ENCODE measurements at regions not wholly inside any gene's neighbourhood (a gene's known extent, or its start where the extent isn't known, plus 50 kb on each side); places are given as distances from the start of the nearest gene placed in this dataset.
"Not testable (repeated sequence)": the region's sequence is repeated elsewhere in the genome, so short reads cannot be mapped to it uniquely, and the experiment has no call there.

DNA sequence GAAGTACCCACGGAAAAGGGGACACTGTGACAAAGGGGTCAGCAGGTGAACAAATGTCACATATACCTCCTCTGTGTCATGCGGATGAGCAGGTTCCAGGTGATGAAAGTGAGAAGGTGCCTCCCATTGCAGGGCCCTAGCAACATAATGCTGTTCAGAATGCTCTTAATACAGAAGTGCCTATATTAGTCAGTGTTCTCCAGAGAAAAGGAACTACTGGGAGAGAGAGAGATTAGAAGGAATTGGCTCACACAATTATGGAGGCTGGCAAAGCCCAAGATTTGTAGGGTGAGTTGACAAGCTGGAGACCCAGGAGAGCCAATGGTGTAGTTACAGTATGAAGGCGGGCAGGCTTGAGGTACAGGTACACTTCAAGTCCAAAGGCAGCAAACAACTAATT, 98.1 kb upstream of the CDC42EP3 start:
- Mint-ChIP-seq H3K4me3 (ENCODE audit: unreplicated experiment) (no peak overlapping the region), H3K9me3 (ENCODE audit: unreplicated experiment) (peaks cover 4% of the 10 kb centered on the region), H3K36me3 (ENCODE audit: low read depth, unreplicated experiment) (no peaks in the 10 kb centered on the region), H3K27me3 (ENCODE audit: unreplicated experiment) (peaks cover 4% of the 10 kb centered on the region), H3K27ac (ENCODE audit: unreplicated experiment) (no peak overlapping the region), H3K4me1 (ENCODE audit: unreplicated experiment) (peaks cover 3% of the 10 kb centered on the region)
- TF ChIP-seq, protein P1, sequence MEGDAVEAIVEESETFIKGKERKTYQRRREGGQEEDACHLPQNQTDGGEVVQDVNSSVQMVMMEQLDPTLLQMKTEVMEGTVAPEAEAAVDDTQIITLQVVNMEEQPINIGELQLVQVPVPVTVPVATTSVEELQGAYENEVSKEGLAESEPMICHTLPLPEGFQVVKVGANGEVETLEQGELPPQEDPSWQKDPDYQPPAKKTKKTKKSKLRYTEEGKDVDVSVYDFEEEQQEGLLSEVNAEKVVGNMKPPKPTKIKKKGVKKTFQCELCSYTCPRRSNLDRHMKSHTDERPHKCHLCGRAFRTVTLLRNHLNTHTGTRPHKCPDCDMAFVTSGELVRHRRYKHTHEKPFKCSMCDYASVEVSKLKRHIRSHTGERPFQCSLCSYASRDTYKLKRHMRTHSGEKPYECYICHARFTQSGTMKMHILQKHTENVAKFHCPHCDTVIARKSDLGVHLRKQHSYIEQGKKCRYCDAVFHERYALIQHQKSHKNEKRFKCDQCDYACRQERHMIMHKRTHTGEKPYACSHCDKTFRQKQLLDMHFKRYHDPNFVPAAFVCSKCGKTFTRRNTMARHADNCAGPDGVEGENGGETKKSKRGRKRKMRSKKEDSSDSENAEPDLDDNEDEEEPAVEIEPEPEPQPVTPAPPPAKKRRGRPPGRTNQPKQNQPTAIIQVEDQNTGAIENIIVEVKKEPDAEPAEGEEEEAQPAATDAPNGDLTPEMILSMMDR (IDR thresholded peaks at IDR 0.05; ENCODE audit: unreplicated experiment) = no peak
- DNase-seq (ENCODE audit: low spot score) = no peak

DNA sequence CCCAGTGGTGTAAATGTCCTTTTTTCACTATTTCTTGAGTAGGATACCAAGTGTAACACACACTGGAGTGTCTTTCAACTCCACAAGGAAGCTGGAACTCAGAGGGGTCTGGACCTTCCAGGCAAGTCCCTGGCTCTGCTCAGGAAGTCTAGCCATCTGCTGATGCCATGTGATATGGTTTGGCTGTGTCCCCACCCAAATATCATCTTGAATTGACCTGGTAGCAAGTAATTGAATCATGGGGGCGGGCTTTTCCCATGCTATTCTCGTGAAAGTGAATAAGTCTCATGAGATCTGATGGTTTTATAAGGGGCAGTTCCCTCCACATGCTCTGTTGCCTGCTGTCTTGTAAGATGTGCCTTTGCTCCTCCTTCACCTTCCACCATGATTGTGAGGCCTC, 99.4 kb upstream of the CDC42EP3 start:
- DNase-seq (ENCODE audit: low spot score) = no peak
- Mint-ChIP-seq H3K27ac (ENCODE audit: unreplicated experiment) (no peak overlapping the region), H3K4me1 (ENCODE audit: unreplicated experiment) (no peaks in the 10 kb centered on the region), H3K4me3 (ENCODE audit: unreplicated experiment) (no peak overlapping the region), H3K9me3 (ENCODE audit: unreplicated experiment) (peaks cover 8% of the 10 kb centered on the region), H3K27me3 (ENCODE audit: unreplicated experiment) (peaks cover 4% of the 10 kb centered on the region), H3K36me3 (ENCODE audit: low read depth, unreplicated experiment) (no peaks in the 10 kb centered on the region)
- TF ChIP-seq, protein P1 (IDR thresholded peaks at IDR 0.05; ENCODE audit: unreplicated experiment) = no peak

DNA sequence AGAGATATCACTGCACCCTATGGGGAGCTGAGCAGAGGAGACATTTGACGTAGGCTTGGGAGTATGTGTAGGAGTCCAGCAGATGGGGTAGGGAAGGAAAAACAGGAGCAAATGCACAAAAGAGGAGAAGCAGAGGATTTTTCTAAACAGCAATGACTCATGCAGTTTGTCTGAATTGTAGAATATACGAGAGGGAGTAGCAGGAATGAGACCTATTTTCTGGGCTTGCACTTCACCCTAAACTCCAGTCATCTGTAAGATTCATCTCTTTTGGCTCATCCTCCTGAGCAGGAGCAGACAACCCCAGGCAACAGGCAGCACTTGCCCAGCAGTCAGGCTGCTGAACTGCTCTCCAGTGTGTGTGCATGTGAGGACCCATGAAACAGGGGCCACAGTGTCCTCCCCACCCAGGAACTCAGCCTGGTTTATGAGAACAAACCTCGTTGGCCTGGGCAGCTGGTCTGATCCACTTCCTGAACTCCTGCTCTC, 100.2 kb upstream of the CDC42EP3 start:
- H3K9me3 Mint-ChIP-seq (ENCODE audit: unreplicated experiment) = peaks cover 8% of the 10 kb centered on the region
- TF ChIP-seq, protein P1 (IDR thresholded peaks at IDR 0.05; ENCODE audit: unreplicated experiment) = no peak
- peaks cover 3% of the 10 kb centered on the region for H3K4me1 Mint-ChIP-seq (ENCODE audit: unreplicated experiment)
- H3K27ac Mint-ChIP-seq (ENCODE audit: unreplicated experiment) = no peak overlapping the region
- peaks cover 4% of the 10 kb centered on the region for H3K27me3 Mint-ChIP-seq (ENCODE audit: unreplicated experiment)
- peaks cover 3% of the 10 kb centered on the region for H3K36me3 Mint-ChIP-seq (ENCODE audit: low read depth, unreplicated experiment)
- no peak for DNase-seq (ENCODE audit: low spot score)
- no peak overlapping the region for H3K4me3 Mint-ChIP-seq (ENCODE audit: unreplicated experiment)

DNA sequence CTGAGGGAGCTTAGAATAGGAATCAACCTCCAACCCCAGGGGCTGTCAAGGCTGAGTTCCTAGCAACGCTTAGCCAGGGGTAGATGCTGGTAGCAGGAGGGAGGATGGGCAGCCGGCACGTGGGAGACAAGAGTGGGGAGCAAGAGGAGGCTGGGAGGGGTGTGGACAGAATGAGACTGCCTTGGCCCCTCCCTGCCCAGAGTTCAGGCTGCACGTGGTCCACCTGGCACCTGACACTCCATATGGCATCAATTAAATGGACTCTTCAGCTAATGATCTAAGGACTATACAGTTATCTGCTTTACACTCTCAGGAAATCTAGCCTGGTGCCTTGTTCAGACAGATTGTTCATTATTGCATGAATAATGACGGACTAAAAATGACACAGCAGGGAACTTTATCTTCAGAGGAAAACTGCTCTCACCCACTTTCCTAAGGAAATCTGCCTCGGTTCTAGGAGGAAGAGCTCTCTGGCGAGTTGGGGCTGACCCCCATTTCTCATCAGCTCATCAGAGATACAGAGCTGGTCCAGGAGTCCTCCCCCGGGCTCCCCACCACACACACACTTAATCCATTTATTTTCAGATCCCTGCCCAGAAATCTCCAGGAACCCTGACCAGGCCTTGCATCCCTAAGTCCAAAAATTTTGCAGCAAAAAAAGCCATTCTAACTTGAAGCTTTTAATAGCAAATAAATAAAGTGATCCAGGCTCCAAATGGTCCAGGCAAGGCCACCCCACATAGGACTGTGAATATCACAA, 102.1 kb upstream of the CDC42EP3 start:
- Mint-ChIP-seq H3K9me3 (ENCODE audit: unreplicated experiment) (peaks cover 8% of the 10 kb centered on the region), H3K27ac (ENCODE audit: unreplicated experiment) (no peak overlapping the region), H3K4me1 (ENCODE audit: unreplicated experiment) (peaks cover 10% of the 10 kb centered on the region), H3K36me3 (ENCODE audit: low read depth, unreplicated experiment) (peaks cover 3% of the 10 kb centered on the region), H3K4me3 (ENCODE audit: unreplicated experiment) (no peak overlapping the region), H3K27me3 (ENCODE audit: unreplicated experiment) (peaks cover 4% of the 10 kb centered on the region)
- DNase-seq (ENCODE audit: low spot score) = no peak
- TF ChIP-seq, protein P1 (IDR thresholded peaks at IDR 0.05; ENCODE audit: unreplicated experiment) = no peak

DNA sequence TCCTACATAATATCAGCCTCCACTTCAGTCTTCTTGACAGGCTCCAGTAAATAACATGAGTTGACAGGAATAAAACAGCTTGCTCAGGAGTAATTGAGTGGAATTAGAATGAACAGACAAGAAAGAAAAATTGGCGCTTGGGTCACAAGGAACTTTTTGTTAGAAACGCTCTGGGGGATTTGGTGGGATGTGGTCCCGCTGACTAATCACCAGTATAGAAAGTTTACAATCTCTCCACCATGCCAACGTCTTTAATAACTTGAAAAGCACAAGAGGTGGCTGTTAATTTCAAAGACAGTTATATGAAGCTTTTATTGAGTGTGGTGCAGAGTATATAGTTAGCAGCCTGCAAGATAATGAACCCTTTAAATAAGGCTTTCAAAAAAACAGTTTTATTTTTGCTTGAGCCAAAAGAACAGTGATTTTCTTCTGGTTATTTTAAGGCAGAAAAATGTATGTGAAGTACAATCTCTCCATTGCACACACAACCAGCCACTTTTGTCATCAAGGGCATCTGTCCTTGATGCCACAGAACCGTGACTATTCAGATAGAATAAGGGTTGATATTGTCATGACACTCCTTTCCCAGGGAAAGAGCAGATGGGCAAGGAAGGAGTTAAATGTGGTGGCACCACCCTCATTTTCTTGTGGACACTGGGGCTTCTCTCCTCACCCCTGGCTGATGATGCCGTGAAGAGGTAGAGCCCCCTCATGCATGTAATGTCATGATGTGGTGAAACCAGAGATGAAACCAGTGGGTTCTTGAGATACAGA, 102.9 kb upstream of the CDC42EP3 start:
- H3K4me1 Mint-ChIP-seq (ENCODE audit: unreplicated experiment) = peaks cover 16% of the 10 kb centered on the region
- H3K27me3 Mint-ChIP-seq (ENCODE audit: unreplicated experiment); DNase-seq (ENCODE audit: low spot score); H3K9me3 Mint-ChIP-seq (ENCODE audit: unreplicated experiment); H3K27ac Mint-ChIP-seq (ENCODE audit: unreplicated experiment); H3K4me3 Mint-ChIP-seq (ENCODE audit: unreplicated experiment); H3K36me3 Mint-ChIP-seq (ENCODE audit: low read depth, unreplicated experiment): not testable (repeated sequence)
